HG02981 (cell line): ENCODE measurements at regions not wholly inside any gene's neighbourhood (a gene's known extent, or its start where the extent isn't known, plus 50 kb on each side); places are given as distances from the start of the nearest gene placed in this dataset.
"Not testable (repeated sequence)": the region's sequence is repeated elsewhere in the genome, so short reads cannot be mapped to it uniquely, and the experiment has no call there.

Experiments
- ATAC-seq: cut with Tn5 transposase; IDR thresholded peaks from one replicate; pipeline ENCODE4 v1.9.1; 2021; ENCODE audit warnings: mild to moderate bottlenecking, moderate library complexity; ENCODE audit not compliant: unreplicated experiment

GRCh38 chr5:175347931-175348330 lies 96.1 kb downstream of the DRD1 start:
- ATAC-seq = no peak

GRCh38 chr5:175347027-175347426 lies 97.0 kb downstream of the DRD1 start:
- ATAC-seq = no peak

- no peak for ATAC-seq
These were observed 99.4 kb downstream of the DRD1 start for GRCh38 chr5:175344331-175345195.

- ATAC-seq = no peak
These were observed 100.7 kb downstream of the DRD1 start for GRCh38 chr5:175343308-175343707.

GRCh38 chr5:175340180-175340579 lies 103.8 kb downstream of the DRD1 start:
- ATAC-seq = no peak

GRCh38 chr5:175337680-175338079 lies 106.3 kb downstream of the DRD1 start:
- no peak for ATAC-seq

GRCh38 chr5:175336781-175337180 lies 107.2 kb downstream of the DRD1 start:
- ATAC-seq = no peak

GRCh38 chr5:175335691-175336090 lies 108.3 kb downstream of the DRD1 start:
- ATAC-seq = no peak

- ATAC-seq = not testable (repeated sequence)
These were observed 112.6 kb downstream of the DRD1 start for GRCh38 chr5:175331173-175332036.

GRCh38 chr5:175329976-175330375 lies 114.0 kb downstream of the DRD1 start:
- no peak for ATAC-seq

GRCh38 chr5:175328687-175329086 lies 115.3 kb downstream of the DRD1 start:
- no peak for ATAC-seq

- no peak for ATAC-seq
These were observed 115.8 kb downstream of the DRD1 start for GRCh38 chr5:175328176-175328575.

- no peak for ATAC-seq
These were observed 118.3 kb downstream of the DRD1 start for GRCh38 chr5:175325681-175326080.

GRCh38 chr5:175321927-175322532 lies 122.0 kb downstream of the DRD1 start:
- no peak for ATAC-seq

- no peak for ATAC-seq
These were observed 124.8 kb downstream of the DRD1 start for GRCh38 chr5:175319199-175319598.

GRCh38 chr5:175317872-175318271 lies 126.1 kb downstream of the DRD1 start:
- ATAC-seq = no peak

GRCh38 chr5:175309218-175309810 lies 134.7 kb downstream of the DRD1 start:
- ATAC-seq = no peak

GRCh38 chr5:175308701-175309100 lies 135.3 kb downstream of the DRD1 start:
- ATAC-seq = no peak

GRCh38 chr5:175306381-175306780 lies 137.6 kb downstream of the DRD1 start:
- ATAC-seq = no peak

GRCh38 chr5:175305251-175305650 lies 138.7 kb downstream of the DRD1 start:
- no peak for ATAC-seq

GRCh38 chr5:175290379-175290778 lies 153.6 kb downstream of the DRD1 start:
- ATAC-seq = no peak
